ENCODE measurements at regions not wholly inside any gene's neighbourhood (a gene's known extent, or its start where the extent isn't known, plus 50 kb on each side); places are given as distances from the start of the nearest gene placed in this dataset.

- no peak for DNase-seq
These were observed 379.5 kb upstream of the SUCLG2 start for GRCh38 chr3:68033867-68034266.

DNA sequence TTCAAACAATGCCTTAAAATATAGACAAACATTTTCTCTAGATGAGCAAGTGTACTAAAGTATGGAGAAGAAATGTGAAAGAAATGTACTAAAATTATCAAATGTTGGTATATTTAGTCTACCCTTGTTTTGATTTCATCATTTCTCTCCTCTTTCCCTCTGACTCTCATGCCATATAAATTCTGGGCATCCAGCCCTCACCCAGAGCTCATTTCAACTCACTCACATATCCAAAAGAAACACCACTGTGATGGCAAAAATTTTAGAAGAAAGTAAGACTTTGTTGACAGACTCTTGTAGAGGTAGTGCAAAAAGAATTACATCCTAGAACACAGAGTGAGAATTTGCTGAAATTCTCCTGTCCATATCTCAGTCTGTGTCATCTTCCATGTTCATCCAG is 377.8 kb upstream of the SUCLG2 start:
- DNase-seq, result no peak

GRCh38 chr3:68025189-68025588 is 370.8 kb upstream of the SUCLG2 start:
- no peak for DNase-seq

- no peak for DNase-seq
These were observed 365.5 kb upstream of the SUCLG2 start for GRCh38 chr3:68019876-68020275.

GRCh38 chr3:68018275-68018674 is 363.9 kb upstream of the SUCLG2 start:
- DNase-seq, result no peak

GRCh38 chr3:68017069-68017468 is 362.7 kb upstream of the SUCLG2 start:
- DNase-seq, result no peak

- no peak for DNase-seq
These were observed 355.5 kb upstream of the SUCLG2 start for GRCh38 chr3:68009900-68010299.

- peak; percentile 12 for DNase-seq
These were observed 353.3 kb upstream of the SUCLG2 start for GRCh38 chr3:68007621-68008226.

- DNase-seq, result no peak
These were observed 352.2 kb upstream of the SUCLG2 start for GRCh38 chr3:68006646-68007045.

DNA sequence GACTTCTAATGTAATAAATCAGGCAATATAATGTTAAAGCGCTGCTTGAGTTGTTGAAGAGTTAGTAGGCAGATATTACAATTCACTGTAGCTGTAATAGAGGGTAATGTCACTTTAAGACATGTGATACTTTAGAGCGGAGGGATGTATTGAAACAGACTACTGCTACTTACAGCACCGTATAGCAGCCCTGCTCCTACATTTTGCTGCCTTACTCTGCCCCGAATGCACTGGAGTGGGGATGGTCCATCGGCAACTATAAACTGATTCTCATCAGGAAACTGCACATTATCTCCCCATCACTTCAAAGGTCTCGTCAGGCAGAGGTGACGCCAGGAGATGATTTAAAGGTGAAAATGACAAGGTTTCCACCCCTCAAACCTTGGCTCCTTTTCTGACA is 349.7 kb upstream of the SUCLG2 start:
- DNase-seq, result no peak

GRCh38 chr3:67998281-67998680 is 343.9 kb upstream of the SUCLG2 start:
- DNase-seq, result no peak

DNA sequence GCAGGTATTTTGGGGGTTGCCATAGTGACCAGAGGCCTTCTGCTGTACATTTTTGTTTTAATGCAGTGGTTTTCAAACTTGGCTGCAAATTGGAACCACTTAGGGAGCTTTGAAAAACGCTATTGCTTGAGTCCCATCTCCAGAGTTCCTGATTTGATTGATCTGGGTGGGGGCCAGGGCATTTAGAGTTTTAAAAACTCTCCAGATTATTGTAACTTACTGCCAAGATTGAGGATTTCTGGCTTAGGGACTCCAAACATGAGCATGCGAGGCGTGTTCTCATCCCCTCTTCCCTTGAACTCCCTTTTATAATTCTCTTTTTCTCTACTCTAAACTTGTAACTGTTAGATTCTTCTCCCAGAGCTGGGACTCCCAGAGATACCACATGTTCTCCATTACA is 340.8 kb upstream of the SUCLG2 start:
- DNase-seq, result no peak

GRCh38 chr3:67986706-67987105 is 332.3 kb upstream of the SUCLG2 start:
- no peak for DNase-seq

GRCh38 chr3:67983166-67983565 is 328.8 kb upstream of the SUCLG2 start:
- DNase-seq, result no peak

- DNase-seq, result no peak
These were observed 326.7 kb upstream of the SUCLG2 start for GRCh38 chr3:67981077-67981476.

GRCh38 chr3:67979342-67979741 is 324.9 kb upstream of the SUCLG2 start:
- no peak for DNase-seq

GRCh38 chr3:67977762-67978161 is 323.4 kb upstream of the SUCLG2 start:
- DNase-seq, result no peak

DNA sequence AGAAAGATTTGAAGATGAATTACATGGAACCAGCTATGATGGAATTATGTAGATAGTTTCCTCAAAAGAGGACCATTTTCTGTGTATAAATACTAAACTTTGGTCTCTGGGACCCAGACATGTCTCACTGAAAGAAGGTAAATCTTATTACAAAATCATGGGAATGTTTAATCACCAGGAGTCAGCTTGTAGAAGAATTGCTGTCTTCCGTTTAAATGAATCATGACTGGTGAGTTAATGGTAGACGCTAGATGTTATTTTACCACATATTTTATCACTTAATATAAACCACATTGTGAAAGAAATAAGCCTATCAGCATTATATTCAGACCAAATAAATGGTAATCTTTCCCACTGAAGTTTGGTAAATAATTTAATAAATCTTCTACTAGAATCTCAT is 322.3 kb upstream of the SUCLG2 start:
- DNase-seq, result no peak

GRCh38 chr3:67964596-67964995 is 310.2 kb upstream of the SUCLG2 start:
- DNase-seq, result no peak

DNA sequence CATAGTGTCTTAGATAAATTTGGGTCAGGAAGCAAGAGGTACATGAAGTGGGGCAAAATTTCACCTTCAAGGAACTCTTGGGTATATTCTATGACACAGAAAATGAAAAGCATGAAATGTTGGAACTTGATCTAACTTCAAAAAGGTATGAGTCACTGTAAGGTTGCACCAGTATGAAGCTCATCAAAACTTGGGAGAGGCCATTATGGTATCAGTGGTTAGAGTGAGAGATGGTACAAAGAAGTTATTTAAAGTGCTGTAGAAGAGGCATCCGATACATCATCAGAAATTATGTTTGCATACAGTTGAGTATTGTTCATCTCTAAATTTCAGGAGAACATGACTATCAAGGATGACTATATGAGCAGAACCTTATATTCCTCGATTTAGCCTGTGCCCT is 302.9 kb upstream of the SUCLG2 start:
- DNase-seq, result no peak

- DNase-seq, result peak; percentile 14
These were observed 293.5 kb upstream of the SUCLG2 start for GRCh38 chr3:67947808-67948508.

DNA sequence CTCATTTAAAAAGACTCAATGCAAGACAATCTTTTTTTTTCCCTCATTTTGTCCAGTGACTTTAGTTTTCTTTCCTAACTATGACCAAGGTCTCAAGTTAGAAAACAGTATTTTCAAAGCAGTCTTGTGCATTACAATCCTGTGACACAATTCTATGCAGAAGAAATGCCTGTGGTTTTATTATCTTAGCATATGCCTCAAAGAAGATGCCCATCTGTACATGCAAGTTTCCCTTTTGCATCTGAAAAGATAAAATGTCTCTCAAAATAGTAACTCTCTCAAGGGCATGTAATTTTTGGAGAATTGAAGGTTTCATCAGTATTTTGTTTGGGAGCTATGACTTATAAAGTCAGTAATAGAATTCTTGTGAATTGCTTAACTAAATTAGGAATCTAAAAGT is 292.0 kb upstream of the SUCLG2 start:
- DNase-seq, result no peak

GRCh38 chr3:67943546-67943945 is 289.1 kb upstream of the SUCLG2 start:
- DNase-seq, result no peak

- DNase-seq, result no peak
These were observed 287.1 kb upstream of the SUCLG2 start for GRCh38 chr3:67941433-67942030.
